Left lobe of liver (tissue), 2 donors: ENCODE measurements at regions not wholly inside any gene's neighbourhood (a gene's known extent, or its start where the extent isn't known, plus 50 kb on each side); places are given as distances from the start of the nearest gene placed in this dataset.

Experiments
- ATAC-seq: fragments of 200-7000 bp; cut with Tn5 transposase; one replicate; pipeline ENCODE4 v1.9.1; 2020; ENCODE audit warnings: mild to moderate bottlenecking, moderate library complexity
- DNase-seq: peaks from one replicate; pipeline ENCODE4 v3.0.0-alpha.2; 2020; ENCODE audit warnings: low spot score
- donor health status: DM: no; HTN: no; CAD: no; lungs with moderate emphysema.
- donor health status: DM: no; HTN: yes; CAD: no.

GRCh38 chr1:82491301-82492048 is 690.7 kb downstream of the ADGRL2 start:
- no peak for DNase-seq
- no peak for ATAC-seq

- ATAC-seq = no peak
- no peak for DNase-seq
Observed at GRCh38 chr1:82487778-82488177, 687.0 kb downstream of the ADGRL2 start.

- ATAC-seq = no peak
- no peak for DNase-seq
Observed at GRCh38 chr1:82486969-82487368, 686.2 kb downstream of the ADGRL2 start.

- DNase-seq = no peak
- no peak for ATAC-seq
Observed at GRCh38 chr1:82486468-82486867, 685.7 kb downstream of the ADGRL2 start.

GRCh38 chr1:82485591-82486369 is 685.0 kb downstream of the ADGRL2 start:
- no peak for DNase-seq
- ATAC-seq = no peak

- DNase-seq = no peak
- ATAC-seq = no peak
Observed at GRCh38 chr1:82483146-82483545, 682.4 kb downstream of the ADGRL2 start.

GRCh38 chr1:82478916-82479315 is 678.2 kb downstream of the ADGRL2 start:
- DNase-seq (no peak), ATAC-seq (no peak)

- no peak for ATAC-seq
- no peak for DNase-seq
Observed at GRCh38 chr1:82472489-82473131, 671.9 kb downstream of the ADGRL2 start.

GRCh38 chr1:82466891-82467290 is 666.2 kb downstream of the ADGRL2 start:
- no peak for ATAC-seq
- DNase-seq = no peak

- DNase-seq (no peak), ATAC-seq (no peak)
Observed at GRCh38 chr1:82466416-82466815, 665.7 kb downstream of the ADGRL2 start.

GRCh38 chr1:82465024-82465423 is 664.3 kb downstream of the ADGRL2 start:
- ATAC-seq (peak; percentile 78), DNase-seq (no peak)

GRCh38 chr1:82464362-82465001 is 663.7 kb downstream of the ADGRL2 start:
- ATAC-seq (peak; percentile 99), DNase-seq (peak; percentile 87)

GRCh38 chr1:82463951-82464350 is 663.2 kb downstream of the ADGRL2 start:
- no peak for DNase-seq
- no peak for ATAC-seq

GRCh38 chr1:82462366-82462765 is 661.6 kb downstream of the ADGRL2 start:
- ATAC-seq (no peak), DNase-seq (no peak)

GRCh38 chr1:82455342-82455741 is 654.6 kb downstream of the ADGRL2 start:
- DNase-seq (no peak), ATAC-seq (no peak)

GRCh38 chr1:82454431-82454830 is 653.7 kb downstream of the ADGRL2 start:
- no peak for ATAC-seq
- DNase-seq = no peak

GRCh38 chr1:82453511-82454185 is 652.9 kb downstream of the ADGRL2 start:
- ATAC-seq (no peak), DNase-seq (no peak)

- no peak for ATAC-seq
- DNase-seq = no peak
Observed at GRCh38 chr1:82452096-82452495, 651.4 kb downstream of the ADGRL2 start.

GRCh38 chr1:82451191-82451590 is 650.5 kb downstream of the ADGRL2 start:
- ATAC-seq (no peak), DNase-seq (no peak)

- ATAC-seq (no peak), DNase-seq (no peak)
Observed at GRCh38 chr1:82449506-82450057, 648.8 kb downstream of the ADGRL2 start.

- DNase-seq (no peak), ATAC-seq (no peak)
Observed at GRCh38 chr1:82446955-82447354, 646.2 kb downstream of the ADGRL2 start.
